Liver (tissue), 8 donors: ENCODE measurements at regions not wholly inside any gene's neighbourhood (a gene's known extent, or its start where the extent isn't known, plus 50 kb on each side); places are given as distances from the start of the nearest gene placed in this dataset.

Experiments used
- DNase-seq: peaks from one replicate; pipeline ENCODE4 v3.0.0-alpha.2; 2017; ENCODE audit warnings: low spot score
- H3K27ac ChIP-seq, 2 donors: one replicate each; pipeline ENCODE4 v1.7.0; 2013; ENCODE audit warnings: inconsistent platforms in 2 of 2, low read length in 2 of 2, control low read depth in 1 of 2, low read depth in 1 of 2, mild to moderate bottlenecking in 1 of 2
- H3K27me3 ChIP-seq, 4 donors: one replicate each; pipeline versions ENCODE4 v1.6.1 to v1.7.0; 2013; ENCODE audit warnings: low read length in 3 of 4, inconsistent platforms in 1 of 4, mild to moderate bottlenecking in 1 of 4, moderate library complexity in 1 of 4; ENCODE audit not compliant: control insufficient read depth in 4 of 4, insufficient read depth in 4 of 4
- H3K36me3 ChIP-seq, 4 donors: one replicate each; pipeline versions ENCODE4 v1.6.1 to v1.7.0; 2013; ENCODE audit warnings: low read length in 3 of 4, mild to moderate bottlenecking in 3 of 4, low read depth in 1 of 4, moderate library complexity in 1 of 4; ENCODE audit not compliant: control insufficient read depth in 4 of 4, insufficient read depth in 3 of 4
- H3K4me1 ChIP-seq, 4 donors: one replicate each; pipeline versions ENCODE4 v1.6.1 to v1.7.0; 2013; ENCODE audit warnings: low read length in 3 of 4, mild to moderate bottlenecking in 3 of 4, moderate library complexity in 1 of 4; ENCODE audit not compliant: control insufficient read depth in 4 of 4, insufficient read depth in 4 of 4
- H3K4me3 ChIP-seq, 3 donors: one replicate each; pipeline versions ENCODE4 v1.6.1 to v1.7.0; 2013; ENCODE audit warnings: low read length in 3 of 3, control low read depth in 1 of 3, low read depth in 1 of 3, mild to moderate bottlenecking in 1 of 3
- H3K9ac ChIP-seq, 2 donors: one replicate each; pipeline ENCODE4 v1.7.0; 2013; ENCODE audit warnings: low read length in 2 of 2, mild to moderate bottlenecking in 2 of 2, moderate library complexity in 2 of 2, control low read depth in 1 of 2, low read depth in 1 of 2
- H3K9me3 ChIP-seq, 4 donors: one replicate each; pipeline versions ENCODE4 v1.6.1 to v1.7.0; 2013; ENCODE audit warnings: low read length in 3 of 4; ENCODE audit not compliant: control insufficient read depth in 4 of 4
- ATF3 ChIP-seq: IDR thresholded peaks from 2 replicates; pipeline ENCODE4 v1.6.1; 2016; ENCODE audit warnings: antibody characterized with exemption
- CTCF ChIP-seq: fragments of 150-350 bp; IDR thresholded peaks from 2 replicates; pipeline ENCODE4 v1.5.1; 2017; ENCODE audit warnings: improper control_type of control experiment, low read depth, low read length; ENCODE audit not compliant: missing input control
- EGR1 ChIP-seq, 2 donors: IDR thresholded peaks; 2 replicates each; pipeline ENCODE4 v1.6.1; 2016 to 2018; ENCODE audit warnings: antibody characterized with exemption in 2 of 2, low read depth in 2 of 2
- FOXA1 ChIP-seq: IDR thresholded peaks from 2 replicates; pipeline ENCODE4 v1.6.1; 2016; ENCODE audit warnings: antibody characterized with exemption
- FOXA2 ChIP-seq: IDR thresholded peaks from 2 replicates; pipeline ENCODE4 v1.6.1; 2016; ENCODE audit warnings: antibody characterized with exemption
- GABPA ChIP-seq, 2 donors: IDR thresholded peaks in 1 of 2; conservative IDR thresholded peaks in 1 of 2; 2 replicates each; pipeline ENCODE4 v1.6.1; 2016; ENCODE audit warnings: antibody characterized with exemption in 2 of 2, mild to moderate bottlenecking in 1 of 2, moderate library complexity in 1 of 2
- HNF4A ChIP-seq, 2 donors: conservative IDR thresholded peaks; 2 replicates each; pipeline ENCODE4 v1.6.1; 2016; ENCODE audit warnings: antibody characterized with exemption in 2 of 2, mild to moderate bottlenecking in 2 of 2
- HNF4G ChIP-seq: IDR thresholded peaks from 2 replicates; pipeline ENCODE4 v1.6.1; 2016; ENCODE audit warnings: antibody characterized with exemption
- JUND ChIP-seq, 2 donors: IDR thresholded peaks; 2 replicates each; pipeline ENCODE4 v1.6.1; 2016; ENCODE audit warnings: antibody characterized with exemption in 2 of 2
- MAX ChIP-seq: IDR thresholded peaks from 2 replicates; pipeline ENCODE4 v1.6.1; 2016; ENCODE audit warnings: antibody characterized with exemption
- NR2F2 ChIP-seq: IDR thresholded peaks from 2 replicates; pipeline ENCODE4 v1.6.1; 2016; ENCODE audit warnings: antibody characterized with exemption
- RAD21 ChIP-seq, 2 donors: IDR thresholded peaks; 2 replicates each; pipeline ENCODE4 v1.6.1; 2016; ENCODE audit warnings: antibody characterized with exemption in 2 of 2, mild to moderate bottlenecking in 2 of 2
- REST ChIP-seq: IDR thresholded peaks from 2 replicates; pipeline ENCODE4 v1.6.1; 2016; ENCODE audit warnings: antibody characterized with exemption, mild to moderate bottlenecking
- RXRA ChIP-seq, 2 donors: IDR thresholded peaks; 2 replicates each; pipeline ENCODE4 v1.6.1; 2017 to 2018; ENCODE audit warnings: antibody characterized with exemption in 2 of 2, mild to moderate bottlenecking in 1 of 2
- SP1 ChIP-seq: IDR thresholded peaks from 2 replicates; pipeline ENCODE4 v1.6.1; 2018; ENCODE audit warnings: antibody characterized with exemption, mild to moderate bottlenecking
- TAF1 ChIP-seq: conservative IDR thresholded peaks from 2 replicates; pipeline ENCODE4 v1.6.1; 2016; ENCODE audit warnings: antibody characterized with exemption, mild to moderate bottlenecking
- YY1 ChIP-seq: IDR thresholded peaks from 2 replicates; pipeline ENCODE4 v1.6.1; 2016; ENCODE audit warnings: antibody characterized with exemption, mild to moderate bottlenecking
- WGBS: extraction: QIAGEN DNeasy Blood & Tissue Kit; methylation state at CpG from one replicate; pipeline ENCODE4 v1.1.7; 2013; 5-methylcytosine and 5-hydroxymethylcytosine counted together
- donor health status: healthy.
- donor health status: healthy.
- donor health status: healthy.
- donor health status: healthy.
- donor health status: healthy.

- Histone ChIP-seq H3K27me3 (no peaks in the 10 kb centered on the region), H3K4me3 (no peak overlapping the region), H3K9me3 (peaks cover 0 to 4% (median 0%) of the 10 kb centered on the region in 4 donors), H3K27ac (no peak overlapping the region), H3K9ac (no peak overlapping the region), H3K4me1 (no peaks in the 10 kb centered on the region), H3K36me3 (no peaks in the 10 kb centered on the region)
- TF ChIP-seq HNF4A (conservative IDR thresholded peaks at IDR 0.05) (no peak), CTCF (no peak), HNF4G (no peak), FOXA1 (no peak), RAD21 (IDR thresholded peaks at IDR 0.05) (no peak), NR2F2 (no peak), JUND (IDR thresholded peaks at IDR 0.05) (no peak), SP1 (no peak), ATF3 (no peak), REST (no peak), RXRA (IDR thresholded peaks at IDR 0.05) (no peak), TAF1 (no peak)
- DNase-seq: no peak
- WGBS: 67% methylated on average over 5 of the region's 5 CpGs
Measured at GRCh38 chr10:32199714-32200394, 143.6 kb upstream of the KIF5B start.

- no peak for DNase-seq
- no peak overlapping the region for H3K9ac ChIP-seq
- H3K36me3 ChIP-seq: no peaks in the 10 kb centered on the region
- H3K4me1 ChIP-seq: no peaks in the 10 kb centered on the region
- H3K4me3 ChIP-seq: no peak overlapping the region
- TF ChIP-seq SP1 (no peak), RAD21 (IDR thresholded peaks at IDR 0.05) (no peak), JUND (IDR thresholded peaks at IDR 0.05) (no peak), RXRA (IDR thresholded peaks at IDR 0.05) (no peak), YY1 (no peak), GABPA (IDR thresholded peaks at IDR 0.05 in 1 of 2, conservative IDR thresholded peaks at IDR 0.05 in 1 of 2) (no peak), FOXA1 (no peak), CTCF (no peak), FOXA2 (no peak), NR2F2 (no peak), ATF3 (no peak), HNF4A (conservative IDR thresholded peaks at IDR 0.05) (no peak), REST (no peak), MAX (no peak), EGR1 (IDR thresholded peaks at IDR 0.05; ENCODE audit: low read depth in 2 of 2) (no peak)
- no peak overlapping the region for H3K27ac ChIP-seq
- 55% methylated on average over 5 of the region's 5 CpGs for WGBS
- H3K9me3 ChIP-seq: no peaks in the 10 kb centered on the region
- H3K27me3 ChIP-seq: no peaks in the 10 kb centered on the region
Measured at GRCh38 chr10:32197423-32197822, 141.2 kb upstream of the KIF5B start.
